Left lung (tissue), 4 donors: ENCODE measurements at regions not wholly inside any gene's neighbourhood (a gene's known extent, or its start where the extent isn't known, plus 50 kb on each side); places are given as distances from the start of the nearest gene placed in this dataset.

Experiments
- ATAC-seq: fragments of 200-7000 bp; cut with Tn5 transposase; one replicate; pipeline ENCODE4 v1.9.1; 2020; ENCODE audit warnings: moderate library complexity
- DNase-seq, 4 donors: peaks; one replicate each; pipeline ENCODE4 v3.0.0-alpha.2; 2013 to 2020
- H3K27ac ChIP-seq, 2 donors: fragments of 200-600 bp; sonication (generic) in 1 of 2; one replicate each; pipeline versions ENCODE4 v1.5.0 to v1.8.0; 2020 to 2021
- H3K27me3 ChIP-seq, 2 donors: fragments of 200-600 bp; sonication (generic) in 1 of 2; one replicate each; pipeline versions ENCODE4 v1.5.0 to v1.8.0; 2020 to 2021
- H3K36me3 ChIP-seq, 2 donors: fragments of 200-600 bp; sonication (generic) in 1 of 2; one replicate each; pipeline versions ENCODE4 v1.5.0 to v1.8.0; 2020 to 2021
- H3K4me1 ChIP-seq, 2 donors: fragments of 200-600 bp; one replicate each; pipeline ENCODE4 v1.8.0; 2021
- H3K4me3 ChIP-seq, 2 donors: fragments of 200-600 bp; sonication (generic) in 1 of 2; one replicate each; pipeline versions ENCODE4 v1.5.0 to v1.8.0; 2020 to 2021; ENCODE audit warnings: mild to moderate bottlenecking in 1 of 2
- H3K9me3 ChIP-seq, 2 donors: fragments of 200-600 bp; sonication (generic) in 1 of 2; one replicate each; pipeline versions ENCODE4 v1.5.0 to v1.8.0; 2020 to 2021
- CTCF ChIP-seq, 2 donors: fragments of 200-600 bp; sonication (generic) in 1 of 2; IDR thresholded peaks; one replicate each; pipeline versions ENCODE4 v1.5.0 to v1.8.0; 2021; ENCODE audit warnings: antibody characterized with exemption in 2 of 2
- intact Hi-C, 2 donors: fragments of 100-400 bp; cut with DNase I; formaldehyde crosslinking; loops; one replicate each; pipeline versions ENCODE4 v1.11.2 to v1.14.2; 2022
- donor health status: DM: no; HTN: yes; CAD: no.
- donor health status: DM: no; HTN: no; CAD: no.

- Histone ChIP-seq H3K36me3 (no peaks in the 10 kb centered on the region), H3K27me3 (no peaks in the 10 kb centered on the region), H3K4me3 (no peak overlapping the region), H3K9me3 (no peaks in the 10 kb centered on the region), H3K27ac (no peak overlapping the region), H3K4me1 (no peaks in the 10 kb centered on the region)
- ATAC-seq (no peak), DNase-seq (no peak)
- intact Hi-C loops: no loop called here
- TF ChIP-seq CTCF (IDR thresholded peaks at IDR 0.05): no peak
Measured at GRCh38 chr11:129302386-129303101, 73.1 kb upstream of the BARX2 start.

GRCh38 chr11:129300099-129300498, 75.5 kb upstream of the BARX2 start:
- intact Hi-C loops: no loop called here
- H3K4me1 ChIP-seq: no peaks in the 10 kb centered on the region
- no peak for TF ChIP-seq CTCF (IDR thresholded peaks at IDR 0.05)
- no peaks in the 10 kb centered on the region for H3K27me3 ChIP-seq
- H3K27ac ChIP-seq: no peak overlapping the region
- no peak for DNase-seq
- no peak for ATAC-seq
- H3K4me3 ChIP-seq: no peak overlapping the region
- H3K9me3 ChIP-seq: no peaks in the 10 kb centered on the region
- no peaks in the 10 kb centered on the region for H3K36me3 ChIP-seq

GRCh38 chr11:129298988-129299387, 76.7 kb upstream of the BARX2 start:
- TF ChIP-seq CTCF (IDR thresholded peaks at IDR 0.05): no peak
- intact Hi-C loops: no loop called here
- Histone ChIP-seq H3K4me1 (no peaks in the 10 kb centered on the region), H3K9me3 (no peaks in the 10 kb centered on the region), H3K4me3 (no peak overlapping the region), H3K27me3 (no peaks in the 10 kb centered on the region), H3K36me3 (no peaks in the 10 kb centered on the region), H3K27ac (no peak overlapping the region)
- ATAC-seq: no peak
- no peak for DNase-seq

- DNase-seq: no peak
Measured at GRCh38 chr11:129295746-129296145, 79.9 kb upstream of the BARX2 start.

GRCh38 chr11:129292771-129293170, 82.9 kb upstream of the BARX2 start:
- TF ChIP-seq CTCF (IDR thresholded peaks at IDR 0.05): no peak
- H3K36me3 ChIP-seq: no peaks in the 10 kb centered on the region
- H3K4me3 ChIP-seq: no peak overlapping the region
- no peak overlapping the region for H3K27ac ChIP-seq
- H3K27me3 ChIP-seq: peaks cover 0 to 3% of the 10 kb centered on the region in 2 donors
- intact Hi-C loops: no loop called here
- H3K9me3 ChIP-seq: no peaks in the 10 kb centered on the region
- ATAC-seq (no peak), DNase-seq (no peak)
- H3K4me1 ChIP-seq: no peaks in the 10 kb centered on the region

More at GRCh38 chr11:129295746-129296145, 79.9 kb upstream of the BARX2 start:
- ATAC-seq: no peak
- Histone ChIP-seq H3K9me3 (no peaks in the 10 kb centered on the region), H3K27ac (no peak overlapping the region), H3K4me3 (no peak overlapping the region), H3K36me3 (no peaks in the 10 kb centered on the region), H3K27me3 (peaks cover 0 to 3% of the 10 kb centered on the region in 2 donors), H3K4me1 (no peaks in the 10 kb centered on the region)
- no peak for TF ChIP-seq CTCF (IDR thresholded peaks at IDR 0.05)
- intact Hi-C loops: no loop called here
